ENCODE measurements at regions not wholly inside any gene's neighbourhood (a gene's known extent, or its start where the extent isn't known, plus 50 kb on each side); places are given as distances from the start of the nearest gene placed in this dataset.
"Not testable (repeated sequence)": the region's sequence is repeated elsewhere in the genome, so short reads cannot be mapped to it uniquely, and the experiment has no call there.

DNA sequence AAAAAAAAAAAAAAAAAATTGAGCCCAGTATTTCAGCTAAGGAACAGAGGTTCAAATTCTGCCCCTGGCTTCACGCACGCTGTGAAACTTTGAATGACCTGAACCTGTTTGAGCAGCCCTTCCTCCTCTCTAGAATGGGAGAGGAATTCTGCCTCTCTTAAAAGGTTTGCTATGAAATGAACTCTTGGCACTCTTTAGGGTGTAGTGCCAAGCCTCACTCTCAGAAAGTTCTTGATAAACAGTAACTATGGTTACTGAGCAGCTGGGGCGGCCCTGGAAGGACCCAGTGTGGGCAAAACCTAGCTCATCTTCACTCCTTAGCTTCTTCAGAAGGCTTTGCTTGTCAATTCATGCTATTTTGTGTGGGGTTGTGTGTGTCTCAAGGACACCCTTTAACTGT is 73.7 kb downstream of the GEMIN8 start:
- H3K27me3 ChIP-seq: no peaks in the 10 kb centered on the region
- no peaks in the 10 kb centered on the region for H3K4me1 ChIP-seq
- H3K36me3 ChIP-seq: no peaks in the 10 kb centered on the region
- no peak overlapping the region for H3K27ac ChIP-seq
- DNase-seq (ENCODE audit: low spot score in 2 of 2): no peak
- no peak for TF ChIP-seq CTCF (IDR thresholded peaks at IDR 0.05)
- H3K4me3 ChIP-seq: no peak overlapping the region
- intact Hi-C loops (cut with DNase I): no loop called here
- no peaks in the 10 kb centered on the region for H3K9me3 ChIP-seq

DNA sequence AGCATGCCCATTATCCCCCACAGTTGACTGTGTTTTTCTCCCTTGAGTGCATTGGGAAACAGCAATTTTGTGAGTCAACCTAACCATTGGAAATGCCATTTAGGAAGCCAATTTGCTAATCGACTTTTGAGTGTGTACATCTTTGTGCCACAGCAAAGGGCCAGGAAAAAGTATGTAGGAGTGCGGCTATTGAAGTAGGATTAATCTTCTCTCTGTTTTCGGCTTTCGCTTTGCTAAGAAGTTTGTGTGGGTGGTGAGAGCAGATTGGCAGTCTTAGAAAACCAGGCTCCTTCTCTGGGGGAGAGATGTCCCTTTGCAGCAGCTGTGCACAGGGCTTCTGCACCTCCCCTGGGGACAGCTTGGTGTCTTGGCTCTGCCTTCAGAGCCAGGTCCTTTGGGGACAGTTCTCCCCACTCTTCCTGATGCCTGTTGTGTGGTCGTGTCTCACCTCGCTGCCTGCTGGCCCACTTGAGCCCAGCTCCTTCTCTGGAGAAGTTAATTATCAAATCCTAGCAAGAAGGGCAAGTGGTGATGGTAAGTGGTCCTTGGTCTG is 74.5 kb downstream of the GEMIN8 start:
- Histone ChIP-seq H3K27me3 (no peaks in the 10 kb centered on the region), H3K4me1 (no peaks in the 10 kb centered on the region), H3K4me3 (no peak overlapping the region), H3K36me3 (no peaks in the 10 kb centered on the region), H3K27ac (no peak overlapping the region), H3K9me3 (no peaks in the 10 kb centered on the region)
- DNase-seq (ENCODE audit: low spot score in 2 of 2): no peak
- TF ChIP-seq CTCF (IDR thresholded peaks at IDR 0.05): no peak
- intact Hi-C loops (cut with DNase I): no loop called here

GRCh38 chrX:13952581-13952980 is 77.1 kb downstream of the GEMIN8 start:
- no peak overlapping the region for H3K27ac ChIP-seq
- H3K36me3 ChIP-seq: no peaks in the 10 kb centered on the region
- no peaks in the 10 kb centered on the region for H3K9me3 ChIP-seq
- no peaks in the 10 kb centered on the region for H3K4me1 ChIP-seq
- no peak for DNase-seq (ENCODE audit: low spot score in 2 of 2)
- no peak overlapping the region for H3K4me3 ChIP-seq
- no peak for TF ChIP-seq CTCF (IDR thresholded peaks at IDR 0.05)
- intact Hi-C loops (cut with DNase I): no loop called here
- H3K27me3 ChIP-seq: no peaks in the 10 kb centered on the region

- H3K36me3 ChIP-seq; DNase-seq (ENCODE audit: low spot score in 2 of 2); intact Hi-C loops (cut with DNase I); H3K4me3 ChIP-seq; H3K27ac ChIP-seq; H3K27me3 ChIP-seq; H3K4me1 ChIP-seq; H3K9me3 ChIP-seq: not testable (repeated sequence)
These were observed 83.5 kb downstream of the GEMIN8 start for GRCh38 chrX:13946223-13946622.

DNA sequence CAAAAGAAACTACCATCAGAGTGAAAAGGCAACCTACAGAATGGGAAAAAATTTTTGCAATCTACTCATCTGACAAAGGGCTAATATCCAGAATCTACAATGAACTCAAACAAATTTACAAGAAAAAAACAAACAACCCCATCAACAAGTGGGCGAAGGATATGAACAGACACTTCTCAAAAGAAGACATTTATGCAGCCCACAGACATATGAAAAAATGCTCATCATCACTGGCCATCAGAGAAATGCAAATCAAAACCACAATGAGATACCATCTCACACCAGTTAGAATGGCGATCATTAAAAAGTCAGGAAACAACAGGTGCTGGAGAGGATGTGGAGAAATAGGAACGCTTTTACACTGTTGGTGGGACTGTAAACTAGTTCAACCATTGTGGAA is 83.9 kb downstream of the GEMIN8 start:
- H3K9me3 ChIP-seq; H3K4me3 ChIP-seq; H3K27ac ChIP-seq; H3K4me1 ChIP-seq; H3K27me3 ChIP-seq; H3K36me3 ChIP-seq; intact Hi-C loops (cut with DNase I); DNase-seq (ENCODE audit: low spot score in 2 of 2): not testable (repeated sequence)

DNA sequence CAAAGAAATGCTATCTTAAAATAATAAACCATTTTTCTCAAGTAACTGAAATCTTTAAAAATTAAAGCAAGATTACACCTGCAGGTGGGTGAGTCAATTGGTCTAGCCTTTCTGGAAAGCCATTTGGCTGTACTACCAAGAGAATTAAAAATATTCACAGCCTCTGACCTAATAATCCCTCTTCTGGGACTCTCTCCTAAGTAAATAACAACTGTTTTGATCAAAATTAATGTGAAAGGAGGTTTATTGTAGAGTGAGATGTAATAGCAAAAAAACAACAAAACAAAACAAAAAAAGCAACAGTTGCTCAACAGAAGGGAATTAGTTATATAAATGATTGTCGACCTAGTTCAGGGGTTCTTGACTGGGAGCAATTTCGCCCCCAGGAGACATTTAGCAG is 89.0 kb downstream of the GEMIN8 start:
- Histone ChIP-seq H3K4me1 (no peaks in the 10 kb centered on the region), H3K36me3 (no peaks in the 10 kb centered on the region), H3K9me3 (no peaks in the 10 kb centered on the region), H3K27me3 (peaks cover 9% of the 10 kb centered on the region), H3K27ac (no peak overlapping the region), H3K4me3 (no peak overlapping the region)
- DNase-seq (ENCODE audit: low spot score in 2 of 2): no peak
- TF ChIP-seq CTCF (IDR thresholded peaks at IDR 0.05): no peak
- intact Hi-C loops (cut with DNase I): no loop called here

Measured in ascending aorta (tissue), 2 donors.